ENCODE measurements at regions not wholly inside any gene's neighbourhood (a gene's known extent, or its start where the extent isn't known, plus 50 kb on each side); places are given as distances from the start of the nearest gene placed in this dataset.
A peak's percentile ranks its signal among the peaks of the same experiment; 100 is the strongest.

GRCh38 chr15:58312031-58312430 is 119.8 kb upstream of the LIPC start:
- H3K27me3 ChIP-seq = no peaks in the 10 kb centered on the region
- Mint-ChIP-seq H3K36me3 (no peaks in the 10 kb centered on the region), H3K4me1 (peaks cover 27% of the 10 kb centered on the region), H3K9me3 (peaks cover 2% of the 10 kb centered on the region), H3K27me3 (ENCODE audit: insufficient read depth, low read depth) (peaks cover 12% of the 10 kb centered on the region), H3K27ac (no peak overlapping the region), H3K4me3 (no peak overlapping the region)
- DNase-seq (ENCODE audit: low spot score) = no peak
- TF ChIP-seq CTCF (IDR thresholded peaks at IDR 0.05) (no peak), EZH2phosphoT487 (IDR thresholded peaks at IDR 0.05) (no peak), EZH2 (IDR thresholded peaks at IDR 0.05) (no peak)
- no peaks in the 10 kb centered on the region for H3K9me3 ChIP-seq (ENCODE audit: low read depth)
- no peak overlapping the region for H3K9ac ChIP-seq
- no peak overlapping the region for H3K4me3 ChIP-seq
- H3F3A ChIP-seq (ENCODE audit: low read depth) = peaks cover 16% of the 10 kb centered on the region
- H3K27ac ChIP-seq = no peak overlapping the region
- H2AFZ ChIP-seq (replicated peaks) = no peak overlapping the region
- H4K20me1 ChIP-seq (ENCODE audit: low read depth) = no peaks in the 10 kb centered on the region
- no peak overlapping the region for H3K4me2 ChIP-seq
- H3K4me1 ChIP-seq = peaks cover 17% of the 10 kb centered on the region
- no peaks in the 10 kb centered on the region for H3K79me2 ChIP-seq (ENCODE audit: low read depth)
- H3K36me3 ChIP-seq = no peaks in the 10 kb centered on the region

GRCh38 chr15:58313304-58313703 is 118.5 kb upstream of the LIPC start:
- peaks cover 3% of the 10 kb centered on the region for H3F3A ChIP-seq (ENCODE audit: low read depth)
- H3K79me2 ChIP-seq (ENCODE audit: low read depth) = no peaks in the 10 kb centered on the region
- no peak overlapping the region for H3K4me3 ChIP-seq
- H3K36me3 Mint-ChIP-seq = no peaks in the 10 kb centered on the region
- peaks cover 5% of the 10 kb centered on the region for H3K4me1 ChIP-seq
- DNase-seq (ENCODE audit: low spot score) = no peak
- H3K9me3 Mint-ChIP-seq = peaks cover 2% of the 10 kb centered on the region
- no peak overlapping the region for H3K27ac ChIP-seq
- peaks cover 12% of the 10 kb centered on the region for H3K27me3 Mint-ChIP-seq (ENCODE audit: insufficient read depth, low read depth)
- H3K36me3 ChIP-seq = no peaks in the 10 kb centered on the region
- TF ChIP-seq EZH2 (IDR thresholded peaks at IDR 0.05) = no peak
- no peaks in the 10 kb centered on the region for H3K9me3 ChIP-seq (ENCODE audit: low read depth)
- no peaks in the 10 kb centered on the region for H4K20me1 ChIP-seq (ENCODE audit: low read depth)
- H3K27me3 ChIP-seq = no peaks in the 10 kb centered on the region
- H3K4me2 ChIP-seq = no peak overlapping the region
- no peak overlapping the region for H2AFZ ChIP-seq (replicated peaks)
- H3K4me1 Mint-ChIP-seq = peaks cover 14% of the 10 kb centered on the region
- no peak overlapping the region for H3K9ac ChIP-seq
- no peak overlapping the region for H3K27ac Mint-ChIP-seq
- peak overlapping the region; percentile 24 for H3K4me3 Mint-ChIP-seq

- H3K36me3 Mint-ChIP-seq = no peaks in the 10 kb centered on the region
- Histone ChIP-seq H3K9me3 (ENCODE audit: low read depth) (no peaks in the 10 kb centered on the region), H3K9ac (no peak overlapping the region), H3K4me3 (no peak overlapping the region), H3K36me3 (no peaks in the 10 kb centered on the region), H2AFZ (replicated peaks) (no peak overlapping the region), H3K27ac (no peak overlapping the region), H3F3A (ENCODE audit: low read depth) (no peaks in the 10 kb centered on the region), H3K79me2 (ENCODE audit: low read depth) (no peaks in the 10 kb centered on the region), H4K20me1 (ENCODE audit: low read depth) (no peaks in the 10 kb centered on the region), H3K4me2 (no peak overlapping the region), H3K4me1 (peaks cover 5% of the 10 kb centered on the region), H3K27me3 (no peaks in the 10 kb centered on the region)
- TF ChIP-seq EZH2phosphoT487 (IDR thresholded peaks at IDR 0.05) (no peak), CTCF (IDR thresholded peaks at IDR 0.05) (no peak), EZH2 (IDR thresholded peaks at IDR 0.05) (no peak)
- H3K4me1 Mint-ChIP-seq = peaks cover 10% of the 10 kb centered on the region
- H3K4me3 Mint-ChIP-seq = no peak overlapping the region
- H3K27ac Mint-ChIP-seq = no peak overlapping the region
- peaks cover 9% of the 10 kb centered on the region for H3K27me3 Mint-ChIP-seq (ENCODE audit: insufficient read depth, low read depth)
- H3K9me3 Mint-ChIP-seq = peaks cover 2% of the 10 kb centered on the region
- DNase-seq (ENCODE audit: low spot score) = no peak
Measured at GRCh38 chr15:58313810-58314592, 117.8 kb upstream of the LIPC start.

GRCh38 chr15:58314593-58315216 is 117.1 kb upstream of the LIPC start:
- Histone ChIP-seq H3K4me3 (no peak overlapping the region), H3K4me1 (peaks cover 4% of the 10 kb centered on the region), H3K4me2 (no peak overlapping the region), H3K36me3 (no peaks in the 10 kb centered on the region), H3K27me3 (no peaks in the 10 kb centered on the region), H2AFZ (replicated peaks) (no peak overlapping the region), H3K9me3 (ENCODE audit: low read depth) (no peaks in the 10 kb centered on the region), H3K9ac (no peak overlapping the region), H3F3A (ENCODE audit: low read depth) (no peaks in the 10 kb centered on the region), H3K79me2 (ENCODE audit: low read depth) (no peaks in the 10 kb centered on the region), H4K20me1 (ENCODE audit: low read depth) (no peaks in the 10 kb centered on the region), H3K27ac (no peak overlapping the region)
- H3K27ac Mint-ChIP-seq = no peak overlapping the region
- H3K4me3 Mint-ChIP-seq = no peak overlapping the region
- H3K4me1 Mint-ChIP-seq = peaks cover 5% of the 10 kb centered on the region
- DNase-seq (ENCODE audit: low spot score) = no peak
- H3K36me3 Mint-ChIP-seq = no peaks in the 10 kb centered on the region
- peaks cover 2% of the 10 kb centered on the region for H3K9me3 Mint-ChIP-seq
- TF ChIP-seq EZH2 (IDR thresholded peaks at IDR 0.05) (no peak), EZH2phosphoT487 (IDR thresholded peaks at IDR 0.05) (no peak), CTCF (IDR thresholded peaks at IDR 0.05) (no peak)
- H3K27me3 Mint-ChIP-seq (ENCODE audit: insufficient read depth, low read depth) = peaks cover 8% of the 10 kb centered on the region

Measured in neural progenitor cell (in vitro differentiated cells).